VCaP (cell line): ENCODE measurements at regions not wholly inside any gene's neighbourhood (a gene's known extent, or its start where the extent isn't known, plus 50 kb on each side); places are given as distances from the start of the nearest gene placed in this dataset.
"Not testable (repeated sequence)": the region's sequence is repeated elsewhere in the genome, so short reads cannot be mapped to it uniquely, and the experiment has no call there.

ENCODE experiments used
- H3K27ac ChIP-seq: fragments of 450-650 bp; 2 replicates; pipeline ENCODE4 v1.5.1; 2017
- CTCF ChIP-seq: fragments of 450-650 bp; conservative IDR thresholded peaks from 2 replicates; pipeline ENCODE4 v1.5.1; 2017; ENCODE audit warnings: mild to moderate bottlenecking, moderate library complexity

- H3K27ac ChIP-seq = no peak overlapping the region
- no peak for TF ChIP-seq CTCF
Observed at GRCh38 chr1:163974120-163974519, 584.9 kb upstream of the PBX1 start.

GRCh38 chr1:163980394-163980793, 578.6 kb upstream of the PBX1 start:
- no peak overlapping the region for H3K27ac ChIP-seq
- TF ChIP-seq CTCF = no peak

- no peak overlapping the region for H3K27ac ChIP-seq
- no peak for TF ChIP-seq CTCF
Observed at GRCh38 chr1:163981500-163982030, 577.4 kb upstream of the PBX1 start.

GRCh38 chr1:163983097-163983496, 575.9 kb upstream of the PBX1 start:
- no peak for TF ChIP-seq CTCF
- H3K27ac ChIP-seq = no peak overlapping the region; the same call in 1 of the 2 replicates

GRCh38 chr1:163985700-163986099, 573.3 kb upstream of the PBX1 start:
- no peak for TF ChIP-seq CTCF
- H3K27ac ChIP-seq = peak overlapping the region; percentile 82

- TF ChIP-seq CTCF = no peak
- no peak overlapping the region for H3K27ac ChIP-seq
Observed at GRCh38 chr1:163999131-163999530, 559.9 kb upstream of the PBX1 start.

GRCh38 chr1:164006186-164006585, 552.8 kb upstream of the PBX1 start:
- not testable (repeated sequence) for H3K27ac ChIP-seq

- no peak for TF ChIP-seq CTCF
- no peak overlapping the region for H3K27ac ChIP-seq
Observed at GRCh38 chr1:164006621-164007020, 552.4 kb upstream of the PBX1 start.
